ENCODE measurements at regions not wholly inside any gene's neighbourhood (a gene's known extent, or its start where the extent isn't known, plus 50 kb on each side); places are given as distances from the start of the nearest gene placed in this dataset.
"Not testable (repeated sequence)": the region's sequence is repeated elsewhere in the genome, so short reads cannot be mapped to it uniquely, and the experiment has no call there.

DNA sequence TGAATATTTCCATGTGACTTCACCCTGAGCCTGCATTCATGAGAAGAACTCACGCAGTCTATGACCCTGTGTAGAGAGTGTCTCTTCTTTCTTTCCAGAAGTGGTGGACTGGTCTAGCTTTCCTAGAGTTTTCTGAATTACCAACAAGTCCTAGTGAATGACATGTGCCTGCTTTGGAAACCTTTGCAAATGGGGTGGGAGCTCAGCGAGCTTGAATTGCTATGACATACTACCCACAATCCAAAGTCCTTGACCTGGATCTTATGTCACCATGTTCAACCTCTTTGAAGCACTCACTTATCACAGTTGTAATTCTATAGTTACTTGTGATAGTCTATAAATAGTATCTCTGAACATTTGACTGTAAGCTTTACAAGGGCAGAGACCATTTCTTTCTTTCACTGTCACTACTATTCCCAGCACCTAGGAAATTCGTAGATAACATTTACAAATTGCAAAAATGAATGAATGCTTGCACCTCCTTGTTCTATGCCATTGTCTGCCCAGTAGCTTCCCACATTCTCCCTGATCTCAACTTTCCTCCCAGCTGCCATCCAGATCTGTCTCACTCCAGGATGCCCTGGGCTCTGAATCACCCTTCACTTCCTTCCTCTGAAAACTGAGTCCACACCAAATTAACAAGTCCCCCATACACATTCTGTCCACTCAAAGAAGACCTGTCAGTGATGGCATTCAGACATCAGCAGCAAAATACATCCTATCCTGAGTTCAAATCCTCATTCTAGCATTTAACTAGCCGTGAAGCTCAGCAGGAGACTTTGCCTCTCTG is 201.9 kb upstream of the SESN3 start:
- DNase-seq: no peak

GRCh38 chr11:95429376-95429907 is 198.4 kb upstream of the SESN3 start:
- DNase-seq: no peak

DNA sequence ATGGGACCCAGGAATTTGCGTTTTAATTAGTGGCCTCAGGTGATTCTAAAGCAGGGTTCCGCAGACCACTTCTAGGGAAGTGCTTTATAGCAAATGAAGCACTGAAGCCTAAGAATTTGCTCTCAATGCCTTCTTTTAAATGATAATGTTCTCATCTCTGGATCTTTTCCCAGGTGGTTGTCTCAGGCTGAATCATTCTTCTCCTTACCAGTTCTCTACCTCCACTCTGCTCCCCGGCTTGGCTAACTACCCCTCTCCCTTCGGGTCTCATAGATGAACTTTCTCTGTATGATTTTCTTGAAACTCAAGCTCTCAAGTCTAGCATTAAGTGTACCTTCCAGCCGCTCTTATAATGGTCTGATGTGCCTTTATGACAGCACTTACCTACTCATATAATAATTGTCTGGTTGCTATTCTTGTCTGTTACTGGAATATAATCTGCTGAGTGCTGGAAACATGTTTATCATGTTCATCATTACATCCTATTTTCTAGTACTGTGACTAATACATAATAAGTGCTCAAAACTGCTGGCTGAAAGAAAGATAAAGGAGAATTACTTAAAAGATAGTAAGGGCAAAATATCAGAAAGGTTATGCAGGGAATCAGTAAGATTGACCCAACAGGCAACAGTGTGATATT is 195.9 kb upstream of the SESN3 start:
- DNase-seq: no peak

- no peak for DNase-seq
Measured at GRCh38 chr11:95419915-95420314, 188.9 kb upstream of the SESN3 start.

DNA sequence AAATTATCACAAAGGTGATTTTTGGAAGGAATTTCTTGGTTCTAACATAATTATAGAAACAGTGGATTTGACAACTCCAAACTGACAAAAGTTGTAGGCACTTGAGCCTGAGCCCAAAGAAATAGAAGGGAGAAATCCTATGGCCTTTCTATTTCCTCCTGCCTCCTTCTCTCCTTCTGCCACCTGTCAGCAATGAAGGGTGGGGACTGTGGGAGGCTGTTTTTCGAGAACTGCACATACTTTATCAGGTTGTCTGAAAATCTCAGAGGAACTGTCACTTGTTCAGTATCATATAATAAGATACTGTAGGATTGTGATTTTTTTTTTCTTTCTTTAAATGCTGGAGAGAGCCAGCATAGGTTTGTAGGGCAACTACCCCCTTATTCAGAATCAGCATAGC is 187.9 kb upstream of the SESN3 start:
- no peak for DNase-seq

GRCh38 chr11:95417832-95418231 is 186.8 kb upstream of the SESN3 start:
- DNase-seq: no peak

- DNase-seq: no peak
Measured at GRCh38 chr11:95415837-95416304, 184.9 kb upstream of the SESN3 start.

DNA sequence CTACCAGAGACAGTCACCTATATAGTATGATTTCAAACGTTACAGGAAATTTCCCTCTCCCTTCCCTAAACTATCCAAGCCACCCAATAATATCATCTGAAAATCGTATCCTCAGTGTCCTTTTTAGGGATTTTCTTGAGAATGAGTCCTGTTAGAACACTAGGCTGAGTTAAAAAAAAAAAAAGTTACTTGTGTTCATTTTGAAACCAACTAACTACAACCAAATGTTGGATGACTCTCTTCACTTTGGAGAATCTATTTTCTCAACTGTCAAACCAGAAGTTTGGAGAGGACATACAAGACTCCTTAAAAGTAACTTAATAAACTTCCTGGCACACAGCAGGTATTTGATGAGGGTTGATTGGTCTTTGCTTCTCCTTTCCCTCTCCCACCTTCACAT is 183.2 kb upstream of the SESN3 start:
- DNase-seq: no peak

DNA sequence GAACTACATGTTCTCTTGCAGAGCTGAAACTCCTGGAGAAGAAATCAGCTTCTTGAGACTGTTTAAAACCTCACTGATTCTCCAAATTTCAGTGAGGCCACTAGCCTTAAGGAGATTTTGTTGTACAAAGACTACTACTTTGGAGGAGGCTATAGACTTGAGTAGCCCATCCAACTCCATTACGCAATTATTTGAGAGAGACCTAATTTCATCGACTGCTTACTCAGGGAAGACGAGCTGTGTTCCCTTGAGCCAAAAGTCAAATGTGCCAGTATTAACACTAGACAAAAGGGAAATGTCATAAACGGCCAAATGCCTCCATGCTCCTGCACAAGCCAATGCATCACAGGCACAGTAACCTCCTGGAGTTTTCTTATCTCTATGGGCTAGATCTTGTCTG is 182.8 kb upstream of the SESN3 start:
- DNase-seq: no peak

GRCh38 chr11:95413021-95413420 is 182.0 kb upstream of the SESN3 start:
- DNase-seq: no peak

DNA sequence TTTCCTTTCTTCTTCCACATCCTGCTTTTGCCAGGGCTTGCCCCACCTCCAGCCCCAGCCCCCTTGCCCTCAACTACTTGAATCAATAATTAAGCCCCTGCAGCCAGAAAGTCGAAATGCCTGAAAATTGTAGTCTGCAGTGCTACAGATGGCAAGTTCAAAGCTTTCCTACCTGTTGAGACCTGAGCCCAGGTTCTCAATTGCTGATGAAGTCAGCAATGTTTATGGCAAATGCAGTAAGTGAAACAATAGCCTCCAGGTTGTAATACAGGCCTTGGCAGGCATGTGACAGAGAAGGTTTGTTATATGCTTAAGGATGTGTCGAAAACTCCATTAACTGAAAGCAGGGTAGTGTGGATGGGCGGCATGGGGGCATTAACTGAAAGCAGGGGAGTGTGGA is 181.1 kb upstream of the SESN3 start:
- no peak for DNase-seq

GRCh38 chr11:95410707-95411106 is 179.7 kb upstream of the SESN3 start:
- DNase-seq: not testable (repeated sequence)

- DNase-seq: no peak
Measured at GRCh38 chr11:95406271-95406670, 175.3 kb upstream of the SESN3 start.

DNA sequence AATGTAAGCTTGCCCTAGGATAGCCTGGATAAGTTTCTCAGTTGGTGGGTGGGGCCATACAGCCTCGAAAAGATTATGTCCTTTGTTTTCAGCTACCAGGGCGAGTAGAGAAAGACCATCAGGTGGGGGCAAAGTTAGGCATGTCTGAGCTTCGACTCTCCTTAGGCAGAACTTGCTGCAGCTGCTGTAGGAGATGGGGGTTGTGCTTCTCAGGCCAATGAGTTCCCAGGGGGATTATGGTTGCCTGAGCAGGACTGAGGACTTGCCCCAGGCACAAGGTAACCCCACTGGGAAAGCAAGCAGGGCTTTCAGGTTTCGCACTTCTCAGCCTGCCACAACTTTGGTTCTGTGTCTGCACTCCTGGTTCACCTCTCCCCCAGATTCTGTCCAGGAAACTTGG is 173.4 kb upstream of the SESN3 start:
- DNase-seq: no peak

- DNase-seq: no peak
Measured at GRCh38 chr11:95398437-95399112, 167.6 kb upstream of the SESN3 start.

GRCh38 chr11:95392644-95393043 is 161.6 kb upstream of the SESN3 start:
- no peak for DNase-seq

DNA sequence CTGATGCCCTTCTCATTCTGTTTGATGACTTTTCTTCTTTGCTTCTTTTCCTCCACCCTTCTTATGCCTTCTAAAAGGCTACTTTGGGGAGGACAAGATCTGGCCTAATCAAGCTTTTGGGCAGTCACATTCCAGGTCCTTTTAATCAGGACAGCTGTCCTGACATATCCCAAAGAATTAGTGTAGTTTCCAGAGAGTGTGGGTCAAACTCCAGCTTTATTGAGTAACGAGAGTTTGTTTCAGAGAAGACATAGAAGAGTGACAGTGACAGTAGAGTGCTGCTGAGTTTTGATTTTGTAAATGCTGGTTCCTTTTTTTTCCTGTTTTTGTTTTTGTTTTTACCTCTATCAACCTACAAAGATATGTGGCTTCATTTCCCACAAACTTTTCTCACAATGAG is 158.4 kb upstream of the SESN3 start:
- DNase-seq: no peak

DNA sequence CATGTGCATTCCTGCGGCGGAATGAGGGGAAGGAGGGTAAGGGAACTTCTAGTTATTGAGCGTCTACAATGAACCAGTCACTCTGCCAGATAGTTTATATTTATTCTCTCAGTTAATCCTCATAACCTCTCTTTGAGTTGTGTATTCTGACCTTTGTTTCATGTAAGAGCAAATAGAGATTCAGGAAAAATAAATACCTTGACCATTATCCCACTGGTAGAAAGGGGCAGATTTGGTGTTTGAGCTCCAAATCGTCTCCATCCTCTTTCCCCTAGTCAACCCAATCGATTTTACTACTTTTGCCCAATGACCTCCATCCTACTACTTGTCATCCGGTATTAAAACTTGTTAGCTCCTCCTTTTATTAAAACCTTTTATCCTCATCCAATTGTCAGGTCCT is 157.1 kb upstream of the SESN3 start:
- DNase-seq: no peak

GRCh38 chr11:95387325-95387724 is 156.3 kb upstream of the SESN3 start:
- no peak for DNase-seq

- DNase-seq: no peak
Measured at GRCh38 chr11:95385577-95385976, 154.6 kb upstream of the SESN3 start.

DNA sequence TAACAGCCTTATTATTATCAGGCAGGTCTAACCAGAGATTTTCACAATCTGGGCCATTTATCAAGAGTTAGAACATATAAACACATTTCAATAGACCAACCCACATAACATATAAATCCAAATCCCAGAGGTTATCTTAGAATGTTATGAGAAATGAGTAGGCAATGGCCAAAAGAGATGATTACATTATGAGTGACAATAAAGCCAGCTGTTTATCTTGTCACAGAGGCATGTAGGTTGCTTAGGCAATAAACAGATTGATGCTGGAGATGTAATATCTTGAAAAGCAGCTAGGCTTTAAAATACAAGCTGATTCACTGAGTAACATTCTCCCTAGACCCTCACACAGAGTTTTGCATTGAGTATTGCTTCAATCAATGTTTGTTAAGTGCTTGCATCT is 148.5 kb upstream of the SESN3 start:
- no peak for DNase-seq

DNA sequence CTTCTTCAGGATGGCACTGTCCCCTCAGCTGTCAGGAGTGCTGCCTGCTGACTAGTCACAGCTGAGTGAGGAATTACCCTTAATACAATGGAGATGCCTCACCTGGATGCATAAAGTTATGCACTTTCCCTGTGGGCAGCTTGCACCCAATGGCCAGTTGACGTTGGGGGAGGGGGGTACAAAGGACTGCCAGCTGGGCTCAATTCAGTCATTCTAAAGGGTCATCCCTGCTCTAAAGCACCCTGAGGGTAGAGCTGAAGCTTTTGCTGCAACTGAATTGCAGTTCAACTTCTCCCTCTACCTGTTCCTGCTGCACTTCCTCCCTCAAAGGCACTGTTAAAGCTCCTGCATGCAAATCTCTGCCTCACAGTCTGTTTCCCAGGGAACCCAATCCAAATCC is 147.8 kb upstream of the SESN3 start:
- no peak for DNase-seq

- no peak for DNase-seq
Measured at GRCh38 chr11:95378111-95378510, 147.1 kb upstream of the SESN3 start.

DNA sequence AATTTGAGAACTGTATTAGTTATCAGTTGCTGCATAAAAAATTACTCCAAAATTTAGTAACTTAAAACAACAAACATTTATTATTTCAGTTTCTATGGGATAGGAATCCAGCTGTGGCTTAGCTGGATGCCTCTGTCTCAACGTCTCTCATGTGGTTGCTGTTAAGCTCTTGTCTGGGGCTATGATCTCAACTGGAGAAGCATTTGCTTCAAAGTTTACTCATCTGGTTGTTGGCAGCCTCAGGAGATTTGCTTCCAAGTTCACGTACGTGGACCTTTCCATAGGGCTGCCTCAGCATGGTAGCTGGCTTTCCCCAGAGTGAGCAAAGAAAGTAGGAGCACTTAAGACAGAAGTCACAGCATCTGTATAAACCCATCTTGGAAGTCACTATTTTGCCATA is 144.9 kb upstream of the SESN3 start:
- DNase-seq: no peak

Measured in activated CD4-positive, CD25-positive, alpha-beta regulatory T cell (primary cell).